ENCODE measurements at regions not wholly inside any gene's neighbourhood (a gene's known extent, or its start where the extent isn't known, plus 50 kb on each side); places are given as distances from the start of the nearest gene placed in this dataset.

DNA sequence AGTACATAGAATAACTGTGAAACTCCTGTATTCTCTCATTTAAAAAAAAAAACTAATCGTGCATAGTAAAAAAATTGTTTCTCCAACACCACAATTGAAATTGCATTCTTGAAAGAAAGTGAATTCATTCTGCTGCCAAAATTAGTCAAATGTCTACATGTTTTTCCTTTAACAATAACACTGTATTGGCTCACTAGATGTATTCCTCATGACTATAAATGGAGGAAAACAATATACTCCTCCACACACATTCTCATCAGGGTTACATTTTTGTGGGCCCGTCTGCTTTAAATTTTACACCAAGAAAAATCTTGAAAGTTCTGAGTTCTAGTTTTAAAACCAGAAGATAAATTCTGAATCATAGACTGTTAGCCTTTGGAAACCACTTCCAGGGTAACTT lies 233.6 kb downstream of the KLF12 start:
- DNase-seq (ENCODE audit: low spot score) (no peak), ATAC-seq (ENCODE audit: low read depth) (no peak)
- TF ChIP-seq, protein P1, sequence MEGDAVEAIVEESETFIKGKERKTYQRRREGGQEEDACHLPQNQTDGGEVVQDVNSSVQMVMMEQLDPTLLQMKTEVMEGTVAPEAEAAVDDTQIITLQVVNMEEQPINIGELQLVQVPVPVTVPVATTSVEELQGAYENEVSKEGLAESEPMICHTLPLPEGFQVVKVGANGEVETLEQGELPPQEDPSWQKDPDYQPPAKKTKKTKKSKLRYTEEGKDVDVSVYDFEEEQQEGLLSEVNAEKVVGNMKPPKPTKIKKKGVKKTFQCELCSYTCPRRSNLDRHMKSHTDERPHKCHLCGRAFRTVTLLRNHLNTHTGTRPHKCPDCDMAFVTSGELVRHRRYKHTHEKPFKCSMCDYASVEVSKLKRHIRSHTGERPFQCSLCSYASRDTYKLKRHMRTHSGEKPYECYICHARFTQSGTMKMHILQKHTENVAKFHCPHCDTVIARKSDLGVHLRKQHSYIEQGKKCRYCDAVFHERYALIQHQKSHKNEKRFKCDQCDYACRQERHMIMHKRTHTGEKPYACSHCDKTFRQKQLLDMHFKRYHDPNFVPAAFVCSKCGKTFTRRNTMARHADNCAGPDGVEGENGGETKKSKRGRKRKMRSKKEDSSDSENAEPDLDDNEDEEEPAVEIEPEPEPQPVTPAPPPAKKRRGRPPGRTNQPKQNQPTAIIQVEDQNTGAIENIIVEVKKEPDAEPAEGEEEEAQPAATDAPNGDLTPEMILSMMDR (IDR thresholded peaks at IDR 0.05; ENCODE audit: poor library complexity, severe bottlenecking) = no peak
- Histone ChIP-seq H3K9me3 (ENCODE audit: severe bottlenecking) (no peaks in the 10 kb centered on the region), H3K4me1 (ENCODE audit: insufficient read depth, poor library complexity, severe bottlenecking) (no peaks in the 10 kb centered on the region), H3K27ac (ENCODE audit: poor library complexity, severe bottlenecking) (no peak overlapping the region), H3K4me3 (ENCODE audit: severe bottlenecking) (no peak overlapping the region), H3K36me3 (ENCODE audit: low read depth) (no peaks in the 10 kb centered on the region), H3K27me3 (ENCODE audit: insufficient read depth, poor library complexity, severe bottlenecking) (no peaks in the 10 kb centered on the region)

- TF ChIP-seq, protein P1 (IDR thresholded peaks at IDR 0.05; ENCODE audit: poor library complexity, severe bottlenecking) = no peak
These were observed 235.3 kb downstream of the KLF12 start for GRCh38 chr13:73898899-73899298.

GRCh38 chr13:73898276-73898675 lies 235.9 kb downstream of the KLF12 start:
- TF ChIP-seq, protein P1 (IDR thresholded peaks at IDR 0.05; ENCODE audit: poor library complexity, severe bottlenecking) = no peak
- no peak for ATAC-seq (ENCODE audit: low read depth)
- Histone ChIP-seq H3K27ac (ENCODE audit: poor library complexity, severe bottlenecking) (no peak overlapping the region), H3K36me3 (ENCODE audit: low read depth) (no peaks in the 10 kb centered on the region), H3K4me3 (ENCODE audit: severe bottlenecking) (no peak overlapping the region), H3K27me3 (ENCODE audit: insufficient read depth, poor library complexity, severe bottlenecking) (no peaks in the 10 kb centered on the region), H3K4me1 (ENCODE audit: insufficient read depth, poor library complexity, severe bottlenecking) (no peaks in the 10 kb centered on the region), H3K9me3 (ENCODE audit: severe bottlenecking) (no peaks in the 10 kb centered on the region)
- DNase-seq (ENCODE audit: low spot score) = no peak

More at GRCh38 chr13:73898899-73899298, 235.3 kb downstream of the KLF12 start:
- no peak overlapping the region for H3K4me3 ChIP-seq (ENCODE audit: severe bottlenecking)
- H3K27me3 ChIP-seq (ENCODE audit: insufficient read depth, poor library complexity, severe bottlenecking) = no peaks in the 10 kb centered on the region
- no peak for DNase-seq (ENCODE audit: low spot score)
- no peak overlapping the region for H3K27ac ChIP-seq (ENCODE audit: poor library complexity, severe bottlenecking)
- H3K36me3 ChIP-seq (ENCODE audit: low read depth) = no peaks in the 10 kb centered on the region
- no peaks in the 10 kb centered on the region for H3K9me3 ChIP-seq (ENCODE audit: severe bottlenecking)
- ATAC-seq (ENCODE audit: low read depth) = no peak
- no peaks in the 10 kb centered on the region for H3K4me1 ChIP-seq (ENCODE audit: insufficient read depth, poor library complexity, severe bottlenecking)

DNA sequence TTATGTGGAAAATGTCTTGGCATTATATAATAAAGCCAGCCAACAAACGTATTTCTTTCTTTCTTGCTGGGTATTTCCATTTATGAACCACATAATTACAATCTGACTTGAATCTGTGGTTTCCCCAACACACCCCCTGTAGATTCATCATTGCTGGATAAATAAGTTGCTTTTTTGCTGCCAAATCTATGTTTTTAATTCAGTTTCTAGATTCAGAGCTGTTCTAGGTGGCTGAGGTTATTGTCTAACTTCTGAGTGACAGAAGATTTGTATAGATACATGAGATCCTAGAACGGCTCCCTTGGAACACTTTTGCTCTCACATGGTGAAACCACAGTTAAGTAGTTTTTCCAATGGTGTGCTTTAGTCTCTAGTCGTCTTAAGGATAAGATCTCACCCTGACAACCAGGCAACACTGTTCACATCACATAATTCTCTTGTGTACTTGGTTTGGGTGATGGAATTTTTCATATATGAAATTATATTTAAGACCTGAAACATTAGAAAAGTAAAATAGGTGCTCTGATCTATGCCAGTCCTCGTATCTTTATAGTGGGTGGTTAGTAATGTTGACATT lies 239.1 kb downstream of the KLF12 start:
- no peak for ATAC-seq (ENCODE audit: low read depth)
- Histone ChIP-seq H3K36me3 (ENCODE audit: low read depth) (no peaks in the 10 kb centered on the region), H3K27ac (ENCODE audit: poor library complexity, severe bottlenecking) (no peak overlapping the region), H3K27me3 (ENCODE audit: insufficient read depth, poor library complexity, severe bottlenecking) (no peaks in the 10 kb centered on the region), H3K4me1 (ENCODE audit: insufficient read depth, poor library complexity, severe bottlenecking) (no peaks in the 10 kb centered on the region), H3K9me3 (ENCODE audit: severe bottlenecking) (peaks cover 2% of the 10 kb centered on the region), H3K4me3 (ENCODE audit: severe bottlenecking) (no peak overlapping the region)
- TF ChIP-seq, protein P1 (IDR thresholded peaks at IDR 0.05; ENCODE audit: poor library complexity, severe bottlenecking) = no peak
- no peak for DNase-seq (ENCODE audit: low spot score)

DNA sequence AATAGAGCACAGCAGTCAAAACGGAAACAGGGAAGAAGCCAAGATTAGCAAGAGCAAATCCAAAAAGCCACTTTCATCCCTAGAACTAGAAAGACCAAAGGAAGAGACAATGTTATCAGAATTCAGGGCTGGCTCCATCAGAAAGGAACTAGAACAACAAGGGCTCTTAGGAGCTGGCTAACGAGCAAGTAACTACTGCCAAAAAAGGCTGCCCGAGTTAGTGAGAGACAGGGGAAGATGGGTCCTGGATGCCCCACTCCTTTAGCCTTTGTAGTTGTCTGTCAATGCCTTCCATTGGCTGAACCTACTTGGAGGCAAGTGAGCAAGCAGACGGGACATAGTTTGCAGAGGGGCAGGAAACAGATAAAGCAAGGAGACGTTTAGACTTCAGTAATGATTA lies 240.4 kb downstream of the KLF12 start:
- Histone ChIP-seq H3K4me3 (ENCODE audit: severe bottlenecking) (no peak overlapping the region), H3K27me3 (ENCODE audit: insufficient read depth, poor library complexity, severe bottlenecking) (no peaks in the 10 kb centered on the region), H3K27ac (ENCODE audit: poor library complexity, severe bottlenecking) (no peak overlapping the region), H3K9me3 (ENCODE audit: severe bottlenecking) (peaks cover 2% of the 10 kb centered on the region), H3K4me1 (ENCODE audit: insufficient read depth, poor library complexity, severe bottlenecking) (no peaks in the 10 kb centered on the region), H3K36me3 (ENCODE audit: low read depth) (no peaks in the 10 kb centered on the region)
- ATAC-seq (ENCODE audit: low read depth) = no peak
- TF ChIP-seq, protein P1 (IDR thresholded peaks at IDR 0.05; ENCODE audit: poor library complexity, severe bottlenecking) = no peak
- DNase-seq (ENCODE audit: low spot score) = no peak
